Transverse colon (tissue), 4 donors: ENCODE measurements at regions not wholly inside any gene's neighbourhood (a gene's known extent, or its start where the extent isn't known, plus 50 kb on each side); places are given as distances from the start of the nearest gene placed in this dataset.

Source experiments
- DNase-seq: peaks from one replicate; pipeline ENCODE4 v3.0.0-alpha.2; 2019
- H3K27ac ChIP-seq, 4 donors: fragments of 200-600 bp; sonication (generic); 2 replicates each; pipeline ENCODE4 v1.5.1; 2016 to 2018; ENCODE audit warnings: inconsistent platforms in 4 of 4
- H3K27me3 ChIP-seq: fragments of 200-600 bp; sonication (generic); 2 replicates; pipeline ENCODE4 v1.5.1; 2017; ENCODE audit warnings: inconsistent platforms
- H3K36me3 ChIP-seq, 4 donors: fragments of 200-600 bp; sonication (generic); 2 replicates each; pipeline ENCODE4 v1.5.1; 2017 to 2019; ENCODE audit warnings: inconsistent platforms in 4 of 4
- H3K4me1 ChIP-seq, 4 donors: fragments of 200-600 bp; sonication (generic); 2 replicates each; pipeline ENCODE4 v1.5.1; 2017 to 2020; ENCODE audit warnings: inconsistent platforms in 4 of 4
- H3K4me3 ChIP-seq, 4 donors: fragments of 200-600 bp; sonication (generic); 1 replicate in 1 of 4; 2 replicates in 3 of 4; pipeline versions ENCODE4 v1.5.1 to v1.6.1; 2017 to 2019; ENCODE audit warnings: inconsistent platforms in 4 of 4
- H3K9me3 ChIP-seq, 2 donors: fragments of 200-600 bp; sonication (generic); 2 replicates each; pipeline ENCODE4 v1.5.1; 2017 to 2019; ENCODE audit warnings: inconsistent platforms in 2 of 2
- EP300 ChIP-seq: sonication (generic); formaldehyde crosslinking; IDR thresholded peaks from one replicate; pipeline ENCODE4 v1.6.1; 2017; ENCODE audit warnings: antibody characterized with exemption, low read depth
- POLR2A ChIP-seq: fragments of 450-650 bp; IDR thresholded peaks from one replicate; pipeline ENCODE4 v1.6.1; 2016; ENCODE audit warnings: antibody characterized with exemption, mild to moderate bottlenecking, moderate library complexity
- POLR2AphosphoS5 ChIP-seq, 3 donors: sonication (generic); formaldehyde crosslinking; IDR thresholded peaks; one replicate each; pipeline ENCODE4 v1.6.1; 2016; ENCODE audit warnings: antibody characterized with exemption in 3 of 3
- WGBS, 2 donors: methylation state at CpG; one replicate each; pipeline ENCODE4 v1.1.5; 2018; ENCODE audit warnings: low coverage in 1 of 2; 5-methylcytosine and 5-hydroxymethylcytosine counted together
- in situ Hi-C, 4 donors: fragments of 200-750 bp; cut with MboI; loops; one replicate each; pipeline versions ENCODE4 v1.15.0 to v1.15.1; 2017; ENCODE audit warnings: low sequenced_read_pairs in 3 of 4, low pct_ligation_motif_present in 1 of 4, low pct_unique_long_range_greater_than_20kb in 1 of 4
- intact Hi-C: fragments of 100-400 bp; cut with DNase I; formaldehyde crosslinking; loops from one replicate; pipeline ENCODE4 v1.15.1; 2023; ENCODE audit warnings: low total_unique reads
- TF ChIP-seq, protein P1 (sequence below), 5 experiments: fragments of 200-600 bp in 3 of 5; fragments of 450-650 bp in 2 of 5; sonication (generic) in 3 of 5; IDR thresholded peaks; 1 replicate in 2 of 5; 2 replicates in 3 of 5; pipeline ENCODE4 v1.5.1; 2016 to 2017; ENCODE audit warnings: antibody characterized with exemption in 5 of 5, inconsistent platforms in 3 of 5, mild to moderate bottlenecking in 2 of 5, moderate library complexity in 1 of 5

DNA sequence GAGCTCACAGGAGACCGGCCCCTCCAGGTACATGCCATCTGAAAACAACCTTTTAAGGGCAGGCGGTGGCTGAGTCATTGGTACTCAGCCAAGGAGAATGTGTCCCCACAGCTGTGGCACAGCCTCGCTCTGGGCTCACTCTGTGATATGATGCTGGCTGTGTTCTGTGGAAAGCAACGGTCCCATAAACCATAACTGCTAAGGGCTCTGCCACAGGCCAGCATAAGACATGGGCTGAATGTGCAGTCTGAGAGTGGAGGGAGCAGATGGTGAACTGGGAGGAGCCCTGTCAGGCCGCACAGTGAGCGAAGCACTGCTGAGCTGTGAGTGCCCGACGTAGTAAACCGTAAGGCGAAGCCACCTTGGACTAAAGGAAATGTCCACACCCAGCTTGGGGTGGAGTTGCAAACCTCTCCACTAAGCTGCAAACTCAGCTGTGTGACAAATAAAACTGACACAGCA lies 375.8 kb downstream of the THBS2 start:
- TF ChIP-seq EP300 = no peak
- TF ChIP-seq POLR2AphosphoS5 (IDR thresholded peaks at IDR 0.05) = no peak
- peak; percentile 13 for TF ChIP-seq POLR2A
- TF ChIP-seq, protein P1, sequence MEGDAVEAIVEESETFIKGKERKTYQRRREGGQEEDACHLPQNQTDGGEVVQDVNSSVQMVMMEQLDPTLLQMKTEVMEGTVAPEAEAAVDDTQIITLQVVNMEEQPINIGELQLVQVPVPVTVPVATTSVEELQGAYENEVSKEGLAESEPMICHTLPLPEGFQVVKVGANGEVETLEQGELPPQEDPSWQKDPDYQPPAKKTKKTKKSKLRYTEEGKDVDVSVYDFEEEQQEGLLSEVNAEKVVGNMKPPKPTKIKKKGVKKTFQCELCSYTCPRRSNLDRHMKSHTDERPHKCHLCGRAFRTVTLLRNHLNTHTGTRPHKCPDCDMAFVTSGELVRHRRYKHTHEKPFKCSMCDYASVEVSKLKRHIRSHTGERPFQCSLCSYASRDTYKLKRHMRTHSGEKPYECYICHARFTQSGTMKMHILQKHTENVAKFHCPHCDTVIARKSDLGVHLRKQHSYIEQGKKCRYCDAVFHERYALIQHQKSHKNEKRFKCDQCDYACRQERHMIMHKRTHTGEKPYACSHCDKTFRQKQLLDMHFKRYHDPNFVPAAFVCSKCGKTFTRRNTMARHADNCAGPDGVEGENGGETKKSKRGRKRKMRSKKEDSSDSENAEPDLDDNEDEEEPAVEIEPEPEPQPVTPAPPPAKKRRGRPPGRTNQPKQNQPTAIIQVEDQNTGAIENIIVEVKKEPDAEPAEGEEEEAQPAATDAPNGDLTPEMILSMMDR (IDR thresholded peaks at IDR 0.05) = peak in 1 of 5 experiments; percentile 51
- H3K27me3 ChIP-seq = no peaks in the 10 kb centered on the region
- DNase-seq = peak; percentile 70
- no peak overlapping the region for H3K27ac ChIP-seq
- H3K4me3 ChIP-seq = no peak overlapping the region
- H3K9me3 ChIP-seq = no peaks in the 10 kb centered on the region
- 44% methylated on average over 10 of the region's 10 CpGs; no CpG with 5 or more reads in 1 of the 2 donors for WGBS, 2 donors
- no peaks in the 10 kb centered on the region for H3K36me3 ChIP-seq
- in situ Hi-C loops (loop anchor here in 2 of 4 donors (25.0 kb wide), 2 partner anchors 516 to 716 kb away; no protein-coding TSS in a partner anchor), intact Hi-C loops (no loop called here)
- H3K4me1 ChIP-seq = peaks cover 0 to 8% (median 3%) of the 10 kb centered on the region in 4 donors

DNA sequence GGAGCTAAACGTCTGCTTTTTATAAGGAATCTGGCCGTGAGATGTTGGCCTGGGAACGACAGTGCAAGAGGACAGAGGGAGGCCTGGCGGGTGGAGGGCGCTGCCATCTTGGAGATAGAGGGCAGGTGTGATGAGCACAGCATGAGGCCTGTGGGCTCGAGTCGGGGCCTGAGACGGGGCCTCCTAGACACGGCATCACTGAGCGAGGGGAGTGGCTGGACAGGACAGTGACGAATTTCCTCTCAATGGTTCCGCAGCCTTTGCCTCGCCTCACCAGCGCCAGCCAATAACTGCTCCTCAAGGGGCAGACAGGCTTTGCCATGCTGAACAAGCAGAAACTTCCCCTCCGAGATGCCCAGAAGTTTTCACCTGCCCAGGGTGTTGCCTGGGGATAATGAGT lies 376.7 kb downstream of the THBS2 start:
- Histone ChIP-seq H3K4me1 (peaks cover 0 to 8% (median 3%) of the 10 kb centered on the region in 4 donors), H3K27me3 (no peaks in the 10 kb centered on the region), H3K36me3 (no peaks in the 10 kb centered on the region), H3K9me3 (no peaks in the 10 kb centered on the region), H3K4me3 (no peak overlapping the region), H3K27ac (no peak overlapping the region)
- intact Hi-C loops = no loop called here
- DNase-seq = no peak
- 87 to 92% methylated on average over 5 to 15 of the region's 15 CpGs for WGBS, 2 donors
- TF ChIP-seq POLR2A (no peak), POLR2AphosphoS5 (IDR thresholded peaks at IDR 0.05) (no peak), EP300 (no peak)
- TF ChIP-seq, protein P1 (IDR thresholded peaks at IDR 0.05) = no peak
- in situ Hi-C loops = loop anchor here in 2 of 4 donors (25.0 kb wide), 2 partner anchors 515 to 715 kb away; no protein-coding TSS in a partner anchor

DNA sequence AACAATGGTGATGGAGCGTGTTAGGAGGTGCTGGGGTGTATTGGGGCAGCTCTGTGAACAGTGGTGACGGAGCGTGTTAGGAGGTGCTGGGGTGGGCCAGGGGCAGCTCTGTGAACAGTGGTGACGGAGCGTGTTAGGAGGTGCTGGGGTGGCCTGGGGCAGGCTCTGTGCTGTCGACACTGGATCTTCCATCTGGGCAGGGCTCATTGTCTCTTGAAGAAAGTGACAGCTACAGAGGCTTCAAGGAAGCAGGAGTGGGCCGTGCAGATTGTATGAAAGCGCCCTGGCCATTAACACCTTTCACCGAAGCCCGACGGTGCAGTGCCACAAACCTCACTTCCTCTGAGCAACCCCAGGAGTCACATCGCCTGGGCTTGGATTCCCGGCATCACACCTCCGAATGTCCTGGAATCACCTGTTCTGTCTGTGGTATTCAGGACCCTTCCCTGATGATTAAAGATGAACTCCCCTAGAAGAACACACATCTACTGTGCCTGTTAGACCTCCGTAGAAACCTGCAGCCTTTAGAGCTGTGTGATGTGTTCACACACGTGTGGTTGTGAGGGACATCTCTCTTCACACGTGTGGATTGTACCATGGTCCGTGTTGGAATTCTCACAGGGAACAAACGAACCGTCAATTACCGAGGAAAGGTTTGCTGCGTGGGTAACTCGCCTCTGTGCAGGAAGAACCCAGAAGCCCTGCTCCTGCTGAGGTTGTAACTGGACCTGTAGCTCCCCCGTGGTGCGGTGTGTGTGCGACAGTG lies 377.7 kb downstream of the THBS2 start:
- TF ChIP-seq EP300 (no peak), POLR2A (no peak), POLR2AphosphoS5 (IDR thresholded peaks at IDR 0.05) (no peak)
- TF ChIP-seq, protein P1 (IDR thresholded peaks at IDR 0.05) = no peak
- no peaks in the 10 kb centered on the region for H3K27me3 ChIP-seq
- H3K4me3 ChIP-seq = no peak overlapping the region
- H3K9me3 ChIP-seq = no peaks in the 10 kb centered on the region
- no peaks in the 10 kb centered on the region for H3K36me3 ChIP-seq
- intact Hi-C loops (no loop called here), in situ Hi-C loops (loop anchor here in 2 of 4 donors (25.0 kb wide), 2 partner anchors 514 to 714 kb away; no protein-coding TSS in a partner anchor)
- peaks cover 0 to 8% (median 3%) of the 10 kb centered on the region in 4 donors for H3K4me1 ChIP-seq
- no peak overlapping the region for H3K27ac ChIP-seq
- DNase-seq = no peak
- WGBS, 2 donors = 89 to 92% methylated on average over 4 to 26 of the region's 26 CpGs

DNA sequence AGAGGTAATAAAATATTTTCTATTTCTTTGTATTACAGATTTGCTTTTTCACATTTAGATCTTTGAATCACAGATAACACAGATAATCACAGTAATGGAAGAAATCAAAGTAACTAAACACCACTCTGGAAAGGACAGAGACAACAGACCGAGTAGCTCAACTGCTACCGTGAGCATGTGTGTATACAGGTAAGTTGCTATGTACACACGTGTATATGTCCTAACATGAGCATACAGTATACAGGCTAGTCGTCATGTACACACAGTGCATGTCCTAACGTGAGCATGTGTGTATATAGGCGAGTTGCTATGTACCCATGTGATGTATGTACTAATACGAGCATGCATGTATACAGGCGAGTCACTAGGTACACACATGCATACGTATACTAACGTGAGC lies 379.0 kb downstream of the THBS2 start:
- H3K9me3 ChIP-seq = no peaks in the 10 kb centered on the region
- in situ Hi-C loops (loop anchor here in 2 of 4 donors (25.0 kb wide), 2 partner anchors 512 to 712 kb away; no protein-coding TSS in a partner anchor), intact Hi-C loops (no loop called here)
- peaks cover 0 to 8% (median 3%) of the 10 kb centered on the region in 4 donors for H3K4me1 ChIP-seq
- H3K27ac ChIP-seq = no peak overlapping the region
- TF ChIP-seq POLR2AphosphoS5 (IDR thresholded peaks at IDR 0.05) (no peak), POLR2A (no peak)
- TF ChIP-seq, protein P1 (IDR thresholded peaks at IDR 0.05) = no peak
- H3K4me3 ChIP-seq = no peak overlapping the region
- H3K27me3 ChIP-seq = no peaks in the 10 kb centered on the region
- H3K36me3 ChIP-seq = no peaks in the 10 kb centered on the region
- 94 to 96% methylated on average over 9 to 10 of the region's 10 CpGs for WGBS, 2 donors
- DNase-seq = no peak
